Loucy (cell line): ENCODE measurements at regions not wholly inside any gene's neighbourhood (a gene's known extent, or its start where the extent isn't known, plus 50 kb on each side); places are given as distances from the start of the nearest gene placed in this dataset.

Experiments
- H2AFZ ChIP-seq: fragments of 200-600 bp; sonication (generic); 2 replicates; pipeline ENCODE4 v1.6.0; 2016; ENCODE audit warnings: antibody characterized with exemption, mild to moderate bottlenecking, low read length, moderate library complexity
- H3F3A ChIP-seq: fragments of 200-600 bp; 2 replicates; pipeline ENCODE4 v1.6.0; 2016; ENCODE audit warnings: antibody characterized with exemption, low read depth, mild to moderate bottlenecking
- H3K27me3 ChIP-seq: fragments of 200-600 bp; sonication (generic); 2 replicates; pipeline ENCODE4 v1.6.1; 2014; ENCODE audit warnings: low read length, mild to moderate bottlenecking; ENCODE audit not compliant: insufficient read depth, poor library complexity, severe bottlenecking
- H3K36me3 ChIP-seq: fragments of 200-600 bp; sonication (generic); 2 replicates; pipeline ENCODE4 v1.6.1; 2016; ENCODE audit warnings: low read length; ENCODE audit not compliant: insufficient read depth
- H3K4me1 ChIP-seq: fragments of 200-600 bp; sonication (generic); 2 replicates; pipeline ENCODE4 v1.5.1; 2014; ENCODE audit warnings: low read length, mild to moderate bottlenecking; ENCODE audit not compliant: insufficient read depth, poor library complexity, severe bottlenecking
- H3K4me2 ChIP-seq: fragments of 200-600 bp; sonication (generic); 2 replicates; pipeline ENCODE4 v1.6.0; 2014; ENCODE audit warnings: antibody characterized with exemption, low read length, low read depth, mild to moderate bottlenecking; ENCODE audit not compliant: poor library complexity, severe bottlenecking
- H3K4me3 ChIP-seq: fragments of 200-600 bp; sonication (generic); 2 replicates; pipeline ENCODE4 v1.5.1; 2014; ENCODE audit warnings: low read length, mild to moderate bottlenecking, mixed read lengths; ENCODE audit not compliant: poor library complexity, severe bottlenecking
- H3K79me2 ChIP-seq: fragments of 200-600 bp; sonication (generic); 2 replicates; pipeline ENCODE4 v1.6.1; 2014; ENCODE audit warnings: low read length; ENCODE audit not compliant: insufficient read depth
- H3K9ac ChIP-seq: fragments of 200-600 bp; sonication (generic); 2 replicates; pipeline ENCODE4 v1.6.0; 2014; ENCODE audit warnings: mild to moderate bottlenecking, low read depth, low read length, moderate library complexity; ENCODE audit not compliant: poor library complexity, severe bottlenecking
- H3K9me2 ChIP-seq: fragments of 200-600 bp; sonication (generic); replicated peaks from 2 replicates; pipeline ENCODE4 v1.6.1; 2016; ENCODE audit warnings: low read depth, low read length, mixed read lengths
- H3K9me3 ChIP-seq: fragments of 200-600 bp; sonication (generic); 2 replicates; pipeline ENCODE4 v1.6.1; 2014; ENCODE audit warnings: mild to moderate bottlenecking, antibody characterized with exemption, low read length, low read depth; ENCODE audit not compliant: insufficient read depth
- H4K20me1 ChIP-seq: fragments of 200-600 bp; sonication (generic); 2 replicates; pipeline ENCODE4 v1.6.0; 2014; ENCODE audit warnings: antibody characterized with exemption, low read length, mild to moderate bottlenecking; ENCODE audit not compliant: insufficient read depth, poor library complexity, severe bottlenecking
- CTCF ChIP-seq: fragments of 200-600 bp; sonication (generic); conservative IDR thresholded peaks from 2 replicates; pipeline ENCODE4 v1.5.1; 2014; ENCODE audit warnings: mild to moderate bottlenecking, antibody characterized with exemption, low read length
- EZH2phosphoT487 ChIP-seq: fragments of 200-600 bp; IDR thresholded peaks from 2 replicates; pipeline ENCODE4 v1.6.1; 2018; ENCODE audit warnings: antibody characterized with exemption, mild to moderate bottlenecking, moderate library complexity, borderline replicate concordance

GRCh38 chr7:33841705-33842129, 63.6 kb upstream of the BMPER start:
- H4K20me1 ChIP-seq, result no peaks in the 10 kb centered on the region
- H3F3A ChIP-seq, result no peaks in the 10 kb centered on the region
- no peak overlapping the region for H2AFZ ChIP-seq
- no peaks in the 10 kb centered on the region for H3K36me3 ChIP-seq
- H3K27me3 ChIP-seq, result no peaks in the 10 kb centered on the region
- H3K9me3 ChIP-seq, result no peaks in the 10 kb centered on the region
- no peaks in the 10 kb centered on the region for H3K4me1 ChIP-seq
- no peak overlapping the region for H3K9ac ChIP-seq
- H3K4me2 ChIP-seq, result no peak overlapping the region
- no peaks in the 10 kb centered on the region for H3K9me2 ChIP-seq
- no peaks in the 10 kb centered on the region for H3K79me2 ChIP-seq
- H3K4me3 ChIP-seq, result no peak overlapping the region
- TF ChIP-seq EZH2phosphoT487 (no peak), CTCF (no peak)

- H3K4me2 ChIP-seq, result no peak overlapping the region
- no peak overlapping the region for H3K4me3 ChIP-seq
- H3K4me1 ChIP-seq, result no peaks in the 10 kb centered on the region
- H2AFZ ChIP-seq, result no peak overlapping the region
- no peak overlapping the region for H3K9ac ChIP-seq
- TF ChIP-seq CTCF (no peak), EZH2phosphoT487 (no peak)
- H3K27me3 ChIP-seq, result no peaks in the 10 kb centered on the region
- H3K79me2 ChIP-seq, result no peaks in the 10 kb centered on the region
- H3K9me2 ChIP-seq, result no peaks in the 10 kb centered on the region
- H4K20me1 ChIP-seq, result no peaks in the 10 kb centered on the region
- no peaks in the 10 kb centered on the region for H3K36me3 ChIP-seq
- H3K9me3 ChIP-seq, result no peaks in the 10 kb centered on the region
- no peaks in the 10 kb centered on the region for H3F3A ChIP-seq
Observed at GRCh38 chr7:33842150-33842549, 63.2 kb upstream of the BMPER start.

- H3K4me2 ChIP-seq, result no peak overlapping the region
- H3K9me3 ChIP-seq, result no peaks in the 10 kb centered on the region
- H4K20me1 ChIP-seq, result no peaks in the 10 kb centered on the region
- H3K4me3 ChIP-seq, result no peak overlapping the region
- H2AFZ ChIP-seq, result no peak overlapping the region
- no peak overlapping the region for H3K9ac ChIP-seq
- no peaks in the 10 kb centered on the region for H3K79me2 ChIP-seq
- no peaks in the 10 kb centered on the region for H3F3A ChIP-seq
- no peaks in the 10 kb centered on the region for H3K4me1 ChIP-seq
- H3K36me3 ChIP-seq, result no peaks in the 10 kb centered on the region
- no peaks in the 10 kb centered on the region for H3K9me2 ChIP-seq
- no peaks in the 10 kb centered on the region for H3K27me3 ChIP-seq
- no peak for TF ChIP-seq EZH2phosphoT487
- no peak for TF ChIP-seq CTCF
Observed at GRCh38 chr7:33845991-33846509, 59.3 kb upstream of the BMPER start.
